ENCODE measurements at regions not wholly inside any gene's neighbourhood (a gene's known extent, or its start where the extent isn't known, plus 50 kb on each side); places are given as distances from the start of the nearest gene placed in this dataset.

- DNase-seq = no peak
- Mint-ChIP-seq H3K9me3 (no peaks in the 10 kb centered on the region), H3K27me3 (no peaks in the 10 kb centered on the region), H3K4me1 (peaks cover 0 to 2% of the 10 kb centered on the region in 2 donors), H3K27ac (no peak overlapping the region), H3K4me3 (no peak overlapping the region), H3K36me3 (no peaks in the 10 kb centered on the region)
- ATAC-seq (replicated peaks) = no peak
Observed at GRCh38 chr9:107694390-107694789, 204.8 kb upstream of the KLF4 start.

GRCh38 chr9:107693625-107694326 lies 204.2 kb upstream of the KLF4 start:
- no peak for DNase-seq
- H3K4me1 Mint-ChIP-seq = peaks cover 0 to 2% of the 10 kb centered on the region in 2 donors
- no peaks in the 10 kb centered on the region for H3K36me3 Mint-ChIP-seq
- H3K27ac Mint-ChIP-seq = no peak overlapping the region
- no peak for ATAC-seq (replicated peaks)
- H3K9me3 Mint-ChIP-seq = peaks cover 0 to 3% of the 10 kb centered on the region in 2 donors
- no peak overlapping the region for H3K4me3 Mint-ChIP-seq
- H3K27me3 Mint-ChIP-seq = no peaks in the 10 kb centered on the region

- Mint-ChIP-seq H3K27ac (no peak overlapping the region), H3K36me3 (peaks cover 0 to 3% of the 10 kb centered on the region in 2 donors), H3K27me3 (peaks cover 0 to 4% of the 10 kb centered on the region in 2 donors), H3K4me3 (no peak overlapping the region), H3K4me1 (peaks cover 0 to 2% of the 10 kb centered on the region in 2 donors), H3K9me3 (peaks cover 0 to 3% of the 10 kb centered on the region in 2 donors)
- no peak for DNase-seq
- ATAC-seq (replicated peaks) = no peak
Observed at GRCh38 chr9:107691664-107692063, 202.1 kb upstream of the KLF4 start.

- Mint-ChIP-seq H3K4me1 (peaks cover 2 to 7% of the 10 kb centered on the region in 2 donors), H3K27me3 (peaks cover 0 to 4% of the 10 kb centered on the region in 2 donors), H3K9me3 (peaks cover 0 to 3% of the 10 kb centered on the region in 2 donors), H3K4me3 (no peak overlapping the region), H3K27ac (no peak overlapping the region), H3K36me3 (peaks cover 0 to 3% of the 10 kb centered on the region in 2 donors)
- DNase-seq (no peak), ATAC-seq (replicated peaks) (no peak)
Observed at GRCh38 chr9:107690021-107690420, 200.5 kb upstream of the KLF4 start.

- Mint-ChIP-seq H3K9me3 (peaks cover 0 to 3% of the 10 kb centered on the region in 2 donors), H3K27ac (no peak overlapping the region), H3K27me3 (peaks cover 0 to 4% of the 10 kb centered on the region in 2 donors), H3K4me1 (peaks cover under 1 to 10% of the 10 kb centered on the region in 2 donors), H3K4me3 (no peak overlapping the region), H3K36me3 (peaks cover 0 to 3% of the 10 kb centered on the region in 2 donors)
- ATAC-seq (replicated peaks) = no peak
- no peak for DNase-seq
Observed at GRCh38 chr9:107688728-107689127, 199.2 kb upstream of the KLF4 start.

GRCh38 chr9:107685901-107686300 lies 196.3 kb upstream of the KLF4 start:
- H3K4me3 Mint-ChIP-seq = no peak overlapping the region
- H3K4me1 Mint-ChIP-seq = peaks cover 4 to 15% of the 10 kb centered on the region in 2 donors
- H3K9me3 Mint-ChIP-seq = peaks cover 0 to 3% of the 10 kb centered on the region in 2 donors
- DNase-seq (no peak), ATAC-seq (replicated peaks) (peak; percentile 60 to 78)
- peaks cover 0 to 3% of the 10 kb centered on the region in 2 donors for H3K36me3 Mint-ChIP-seq
- H3K27ac Mint-ChIP-seq = no peak overlapping the region
- peaks cover 0 to 8% of the 10 kb centered on the region in 2 donors for H3K27me3 Mint-ChIP-seq

- DNase-seq = no peak
- Mint-ChIP-seq H3K4me1 (peaks cover 4 to 15% of the 10 kb centered on the region in 2 donors), H3K9me3 (peaks cover 0 to 3% of the 10 kb centered on the region in 2 donors), H3K36me3 (peaks cover 0 to 3% of the 10 kb centered on the region in 2 donors), H3K27me3 (peaks cover 0 to 8% of the 10 kb centered on the region in 2 donors), H3K27ac (no peak overlapping the region), H3K4me3 (no peak overlapping the region)
- peak; percentile 43 to 85 for ATAC-seq (replicated peaks)
Observed at GRCh38 chr9:107685376-107685775, 195.8 kb upstream of the KLF4 start.

- Mint-ChIP-seq H3K4me3 (no peak overlapping the region), H3K27me3 (peaks cover 0 to 8% of the 10 kb centered on the region in 2 donors), H3K4me1 (peaks cover 4 to 15% of the 10 kb centered on the region in 2 donors), H3K36me3 (peaks cover 0 to 3% of the 10 kb centered on the region in 2 donors), H3K27ac (no peak overlapping the region), H3K9me3 (peaks cover 0 to 2% of the 10 kb centered on the region in 2 donors)
- no peak for DNase-seq
- no peak for ATAC-seq (replicated peaks)
Observed at GRCh38 chr9:107684224-107684623, 194.7 kb upstream of the KLF4 start.

- peaks cover 0 to 3% of the 10 kb centered on the region in 2 donors for H3K36me3 Mint-ChIP-seq
- no peaks in the 10 kb centered on the region for H3K9me3 Mint-ChIP-seq
- ATAC-seq (replicated peaks) (no peak), DNase-seq (no peak)
- H3K27me3 Mint-ChIP-seq = peaks cover 0 to 8% of the 10 kb centered on the region in 2 donors
- H3K4me3 Mint-ChIP-seq = no peak overlapping the region
- H3K27ac Mint-ChIP-seq = peak overlapping the region; percentile 11
- H3K4me1 Mint-ChIP-seq = peaks cover 4 to 15% of the 10 kb centered on the region in 2 donors
Observed at GRCh38 chr9:107683566-107683965, 194.0 kb upstream of the KLF4 start.

- Mint-ChIP-seq H3K4me1 (peaks cover 4 to 15% of the 10 kb centered on the region in 2 donors), H3K4me3 (no peak overlapping the region), H3K27me3 (peaks cover 0 to 4% of the 10 kb centered on the region in 2 donors), H3K27ac (no peak overlapping the region), H3K9me3 (no peaks in the 10 kb centered on the region), H3K36me3 (no peaks in the 10 kb centered on the region)
- ATAC-seq (replicated peaks) = no peak
- DNase-seq = no peak
Observed at GRCh38 chr9:107681988-107682387, 192.4 kb upstream of the KLF4 start.

- Mint-ChIP-seq H3K27ac (no peak overlapping the region), H3K36me3 (no peaks in the 10 kb centered on the region), H3K4me1 (peaks cover 10 to 12% of the 10 kb centered on the region in 2 donors), H3K9me3 (no peaks in the 10 kb centered on the region), H3K4me3 (no peak overlapping the region), H3K27me3 (no peaks in the 10 kb centered on the region)
- DNase-seq = no peak
- ATAC-seq (replicated peaks) = peak in 1 of 2 donors; percentile 15
Observed at GRCh38 chr9:107675351-107676259, 186.0 kb upstream of the KLF4 start.

GRCh38 chr9:107674721-107675277 lies 185.2 kb upstream of the KLF4 start:
- Mint-ChIP-seq H3K9me3 (no peaks in the 10 kb centered on the region), H3K4me1 (peaks cover 10 to 12% of the 10 kb centered on the region in 2 donors), H3K27ac (no peak overlapping the region), H3K36me3 (no peaks in the 10 kb centered on the region), H3K4me3 (no peak overlapping the region), H3K27me3 (no peaks in the 10 kb centered on the region)
- peak; percentile 11 for DNase-seq
- peak; percentile 87 to 91 for ATAC-seq (replicated peaks)

- ATAC-seq (replicated peaks) (peak in 1 of 2 donors; percentile 2), DNase-seq (no peak)
- Mint-ChIP-seq H3K27me3 (no peaks in the 10 kb centered on the region), H3K36me3 (no peaks in the 10 kb centered on the region), H3K4me1 (peaks cover 10 to 12% of the 10 kb centered on the region in 2 donors), H3K27ac (no peak overlapping the region), H3K9me3 (no peaks in the 10 kb centered on the region), H3K4me3 (no peak overlapping the region)
Observed at GRCh38 chr9:107673861-107674720, 184.5 kb upstream of the KLF4 start.

Data from stimulated activated naive B cell treated with anti-CD40 and anti-IgM and Interleukin-4, amounts not matched to agents 10 μg/mL and 1 μg/mL and 100 μg/mL, for 72 hours (primary cell).